ENCODE measurements at regions not wholly inside any gene's neighbourhood (a gene's known extent, or its start where the extent isn't known, plus 50 kb on each side); places are given as distances from the start of the nearest gene placed in this dataset.

GRCh38 chr3:18745472-18745871 is 320.3 kb upstream of the SATB1 start:
- TF ChIP-seq, protein P1, sequence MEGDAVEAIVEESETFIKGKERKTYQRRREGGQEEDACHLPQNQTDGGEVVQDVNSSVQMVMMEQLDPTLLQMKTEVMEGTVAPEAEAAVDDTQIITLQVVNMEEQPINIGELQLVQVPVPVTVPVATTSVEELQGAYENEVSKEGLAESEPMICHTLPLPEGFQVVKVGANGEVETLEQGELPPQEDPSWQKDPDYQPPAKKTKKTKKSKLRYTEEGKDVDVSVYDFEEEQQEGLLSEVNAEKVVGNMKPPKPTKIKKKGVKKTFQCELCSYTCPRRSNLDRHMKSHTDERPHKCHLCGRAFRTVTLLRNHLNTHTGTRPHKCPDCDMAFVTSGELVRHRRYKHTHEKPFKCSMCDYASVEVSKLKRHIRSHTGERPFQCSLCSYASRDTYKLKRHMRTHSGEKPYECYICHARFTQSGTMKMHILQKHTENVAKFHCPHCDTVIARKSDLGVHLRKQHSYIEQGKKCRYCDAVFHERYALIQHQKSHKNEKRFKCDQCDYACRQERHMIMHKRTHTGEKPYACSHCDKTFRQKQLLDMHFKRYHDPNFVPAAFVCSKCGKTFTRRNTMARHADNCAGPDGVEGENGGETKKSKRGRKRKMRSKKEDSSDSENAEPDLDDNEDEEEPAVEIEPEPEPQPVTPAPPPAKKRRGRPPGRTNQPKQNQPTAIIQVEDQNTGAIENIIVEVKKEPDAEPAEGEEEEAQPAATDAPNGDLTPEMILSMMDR (IDR thresholded peaks at IDR 0.05) = no peak
- no peak for TF ChIP-seq POLR2A (IDR thresholded peaks at IDR 0.05)
